NAMALWA (cell line): ENCODE measurements at regions not wholly inside any gene's neighbourhood (a gene's known extent, or its start where the extent isn't known, plus 50 kb on each side); places are given as distances from the start of the nearest gene placed in this dataset.

Experiments used
- DNase-seq: peaks from one replicate; pipeline ENCODE4 v3.0.0-alpha.2; 2015; ENCODE audit warnings: low spot score

DNA sequence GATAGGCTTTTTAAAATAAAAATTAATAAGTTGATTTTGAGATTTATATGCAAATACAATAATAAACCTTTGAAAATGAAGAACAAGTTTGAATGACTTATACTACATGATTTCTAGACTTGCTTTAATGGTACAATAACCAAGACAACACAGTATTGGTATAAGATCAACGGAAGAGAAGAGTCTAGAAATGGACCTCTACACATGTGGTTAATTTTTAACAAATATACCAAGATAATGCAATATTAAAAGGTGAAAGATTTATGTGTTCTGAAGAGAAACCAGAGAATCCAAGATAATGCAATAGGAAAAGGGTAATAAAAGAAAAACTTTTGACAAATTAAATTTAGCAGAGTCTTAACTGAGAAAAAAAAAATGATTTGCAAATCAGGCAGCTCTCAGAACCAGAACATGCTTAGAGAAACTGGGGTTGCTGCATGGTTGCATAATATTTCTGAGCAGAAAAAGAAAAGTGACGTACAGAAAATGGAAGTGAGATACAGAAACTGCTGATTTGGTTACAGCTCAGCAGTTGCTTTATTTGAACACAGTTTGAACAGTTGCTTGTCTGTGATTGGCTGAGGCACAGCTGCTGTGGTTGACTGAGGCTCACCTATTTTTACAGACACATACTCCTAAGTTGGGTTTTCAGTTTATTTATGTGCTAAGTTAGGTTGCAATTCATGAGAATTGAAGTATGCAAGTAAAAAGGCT lies 365.9 kb downstream of the CRPPA start:
- peak; percentile 19 for DNase-seq

DNA sequence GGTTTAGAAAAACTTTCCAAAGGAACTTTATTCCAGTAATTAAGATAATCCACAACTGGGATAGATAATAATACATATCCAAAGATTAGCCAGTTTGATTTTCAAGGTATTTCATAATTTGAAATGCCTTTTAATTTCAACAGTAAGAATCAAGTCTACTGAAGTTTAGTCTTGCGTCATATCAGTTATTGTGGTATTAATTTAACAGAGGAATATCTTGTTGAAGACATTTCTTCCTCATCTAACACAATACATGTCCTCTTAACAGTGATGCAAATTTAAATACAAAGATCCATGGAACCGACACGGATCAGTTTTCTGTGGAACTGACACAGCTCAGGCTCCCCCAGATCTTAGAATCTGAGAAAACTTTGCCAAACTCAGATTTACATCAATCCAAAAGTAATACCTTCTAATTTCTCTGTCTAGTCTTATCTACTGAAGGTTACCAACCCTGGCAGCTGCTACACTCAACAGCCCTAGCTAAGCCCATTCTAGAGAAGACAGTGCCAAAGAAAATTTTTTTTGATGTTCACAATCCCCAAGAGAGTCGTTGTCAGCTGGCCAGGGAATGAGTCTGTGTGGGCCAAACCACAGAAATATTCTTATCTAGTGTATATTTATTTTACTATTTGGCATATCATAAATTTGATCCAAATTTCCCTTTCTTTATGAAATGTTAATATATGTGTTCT lies 365.2 kb upstream of the MEOX2 start:
- no peak for DNase-seq

DNA sequence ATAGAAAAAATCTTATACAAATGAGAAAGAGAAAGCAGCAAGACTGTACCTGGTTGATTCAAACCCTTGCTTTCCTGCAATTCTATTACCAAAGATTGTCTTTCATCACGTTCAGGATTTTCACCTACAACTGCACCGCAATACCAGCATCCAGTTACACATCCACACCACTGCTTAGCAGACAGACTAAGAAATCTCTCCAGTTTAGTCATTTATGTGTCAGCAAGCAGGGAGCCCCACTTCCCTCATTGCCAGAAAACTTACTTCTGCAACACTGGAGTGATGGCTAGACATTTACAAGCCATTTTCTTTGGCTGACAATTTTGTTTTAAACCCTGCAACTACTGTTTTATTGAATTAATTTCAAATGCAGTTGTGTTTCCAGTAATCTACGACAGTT lies 359.6 kb upstream of the MEOX2 start:
- no peak for DNase-seq

- no peak for DNase-seq
Measured at GRCh38 chr7:16045296-16045695, 358.8 kb upstream of the MEOX2 start.

- no peak for DNase-seq
Measured at GRCh38 chr7:16044645-16045044, 358.2 kb upstream of the MEOX2 start.

- DNase-seq: no peak
Measured at GRCh38 chr7:16040346-16040745, 353.9 kb upstream of the MEOX2 start.

DNA sequence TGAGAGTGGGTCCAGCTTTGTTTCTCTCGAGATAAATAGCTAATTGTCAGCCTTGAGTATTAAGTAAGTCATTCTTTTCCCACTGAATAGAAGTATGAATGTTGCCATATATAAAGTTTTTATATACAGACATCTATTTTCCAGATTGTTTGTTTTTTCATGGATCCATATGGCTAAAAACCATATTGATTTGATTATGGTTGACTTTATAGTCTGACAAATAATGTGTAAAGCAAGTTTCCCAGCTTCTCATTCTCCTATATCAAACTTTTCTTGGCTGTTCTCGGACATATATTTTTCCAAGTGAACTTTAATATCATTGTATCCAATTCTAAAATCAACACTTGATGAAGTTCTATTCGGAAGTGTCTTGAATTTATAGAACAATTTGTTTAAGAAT lies 352.4 kb upstream of the MEOX2 start:
- no peak for DNase-seq

DNA sequence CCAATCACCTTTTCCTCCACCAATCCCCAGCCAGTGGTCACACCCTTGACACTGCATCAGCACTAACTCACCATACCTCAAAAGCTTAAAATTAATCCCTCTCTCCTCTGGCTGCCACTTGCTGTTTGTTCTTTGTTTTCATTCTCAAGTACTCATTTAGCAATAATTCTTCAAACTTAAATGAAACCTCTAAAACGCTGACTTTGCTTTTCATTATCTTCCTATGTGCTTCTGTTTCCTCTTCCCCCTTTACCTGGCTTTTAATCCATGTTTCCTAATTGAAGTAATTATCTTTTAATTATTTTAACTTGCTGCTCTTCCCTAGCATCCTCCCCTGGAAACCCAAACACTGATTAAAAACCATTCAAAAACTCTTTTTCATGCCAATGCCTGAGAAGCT lies 348.9 kb upstream of the MEOX2 start:
- DNase-seq: no peak

- DNase-seq: no peak
Measured at GRCh38 chr7:16034866-16035265, 348.4 kb upstream of the MEOX2 start.

GRCh38 chr7:16034353-16034752 lies 347.9 kb upstream of the MEOX2 start:
- no peak for DNase-seq

GRCh38 chr7:16033233-16033632 lies 346.8 kb upstream of the MEOX2 start:
- DNase-seq: no peak

DNA sequence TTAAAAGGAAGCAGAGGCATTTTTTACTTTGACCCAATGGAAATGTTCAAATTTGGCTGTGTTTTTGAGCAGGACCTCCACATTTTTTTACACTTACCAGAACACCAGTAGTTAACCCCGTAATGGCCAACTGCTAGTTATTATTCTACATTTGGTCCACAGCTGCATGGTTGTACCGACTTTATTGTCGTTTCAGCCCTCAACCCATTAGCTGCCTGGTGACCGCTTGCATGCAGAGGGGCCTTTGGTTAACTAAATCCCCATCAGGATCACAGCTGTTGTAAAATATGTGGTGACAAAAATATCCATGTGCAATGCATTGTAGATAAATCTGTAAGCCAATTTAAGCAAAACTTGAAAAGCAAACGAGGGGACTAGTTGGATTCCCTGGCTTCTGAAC lies 342.2 kb upstream of the MEOX2 start:
- no peak for DNase-seq

GRCh38 chr7:16028103-16028502 lies 341.6 kb upstream of the MEOX2 start:
- no peak for DNase-seq

DNA sequence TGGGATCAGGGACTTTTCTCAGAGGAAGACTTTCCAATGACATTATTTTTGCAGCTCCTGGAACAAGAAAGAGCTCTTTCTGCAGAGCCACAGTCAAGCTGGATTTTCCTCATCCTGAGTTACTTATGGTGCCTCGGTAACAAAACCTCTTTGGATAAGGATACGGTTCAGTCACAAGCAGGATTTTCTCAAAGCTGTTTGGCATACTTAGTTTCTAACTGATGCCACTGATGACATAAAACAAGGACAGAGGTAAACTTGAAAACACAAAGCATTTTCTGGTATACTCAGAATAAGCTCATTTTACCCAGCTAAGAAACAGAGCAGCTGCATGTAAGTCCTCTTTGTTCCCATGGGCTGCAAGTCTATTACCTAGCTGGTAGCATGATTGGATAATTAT lies 340.9 kb upstream of the MEOX2 start:
- DNase-seq: no peak

- no peak for DNase-seq
Measured at GRCh38 chr7:16026253-16027020, 340.0 kb upstream of the MEOX2 start.

DNA sequence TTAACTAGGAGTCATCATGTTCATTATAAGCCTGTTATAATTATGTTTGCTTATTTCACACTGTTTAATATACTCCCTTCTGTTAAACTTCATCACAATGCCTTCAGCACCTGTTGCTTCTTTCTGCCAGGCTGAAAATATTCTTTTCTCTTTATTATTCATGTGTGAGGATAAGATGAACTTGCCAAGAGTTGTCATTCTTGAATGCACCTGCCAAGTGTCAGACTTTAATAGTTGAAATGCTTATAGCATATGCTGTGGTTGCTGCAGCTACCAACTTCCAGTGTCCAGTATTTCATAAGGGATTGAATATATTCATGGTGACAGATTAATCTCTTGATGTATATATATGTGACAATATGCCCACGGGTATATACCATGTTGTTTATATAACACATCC lies 339.2 kb upstream of the MEOX2 start:
- no peak for DNase-seq

GRCh38 chr7:16023503-16023902 lies 337.0 kb upstream of the MEOX2 start:
- no peak for DNase-seq

GRCh38 chr7:16023046-16023445 lies 336.6 kb upstream of the MEOX2 start:
- no peak for DNase-seq

DNA sequence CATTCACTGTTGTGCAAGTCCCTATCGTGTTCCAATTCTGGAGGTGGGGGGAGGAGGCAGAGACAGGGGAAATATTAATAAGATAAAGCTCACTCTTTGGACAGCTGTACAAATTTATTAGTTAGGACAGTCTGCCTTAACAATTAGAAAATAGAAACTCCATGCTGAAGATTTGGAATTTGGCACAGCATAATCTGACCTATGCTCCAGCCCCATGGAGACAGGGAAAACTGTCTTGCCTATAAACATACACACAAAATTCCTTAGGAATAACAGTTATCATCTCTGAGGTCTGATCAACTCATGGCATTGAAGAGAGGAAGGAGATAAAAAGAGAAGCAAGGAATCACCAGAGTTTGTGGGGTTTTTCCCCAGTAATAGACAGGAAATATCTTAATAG lies 335.4 kb upstream of the MEOX2 start:
- DNase-seq: no peak

- no peak for DNase-seq
Measured at GRCh38 chr7:16015981-16016380, 329.5 kb upstream of the MEOX2 start.

DNA sequence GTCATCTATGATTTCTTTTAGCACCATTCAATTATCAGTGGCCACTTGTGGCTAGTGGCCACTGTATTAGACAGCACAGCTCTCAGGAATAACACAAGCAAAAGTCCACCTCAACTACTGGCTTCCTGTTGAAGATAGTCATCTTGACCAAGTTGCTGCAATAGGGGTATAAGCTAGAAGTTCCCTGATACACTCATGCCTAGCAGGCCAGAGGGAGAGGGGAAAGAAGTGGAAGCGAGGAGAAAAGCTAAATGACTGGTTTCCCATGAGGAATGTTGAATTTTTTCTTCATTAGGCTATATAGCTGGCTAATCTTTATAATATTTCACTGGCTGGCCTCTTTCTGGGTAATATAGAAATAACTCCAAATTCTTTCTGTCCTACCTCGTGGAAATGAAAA lies 327.5 kb upstream of the MEOX2 start:
- DNase-seq: no peak

- no peak for DNase-seq
Measured at GRCh38 chr7:16007911-16008310, 321.4 kb upstream of the MEOX2 start.

DNA sequence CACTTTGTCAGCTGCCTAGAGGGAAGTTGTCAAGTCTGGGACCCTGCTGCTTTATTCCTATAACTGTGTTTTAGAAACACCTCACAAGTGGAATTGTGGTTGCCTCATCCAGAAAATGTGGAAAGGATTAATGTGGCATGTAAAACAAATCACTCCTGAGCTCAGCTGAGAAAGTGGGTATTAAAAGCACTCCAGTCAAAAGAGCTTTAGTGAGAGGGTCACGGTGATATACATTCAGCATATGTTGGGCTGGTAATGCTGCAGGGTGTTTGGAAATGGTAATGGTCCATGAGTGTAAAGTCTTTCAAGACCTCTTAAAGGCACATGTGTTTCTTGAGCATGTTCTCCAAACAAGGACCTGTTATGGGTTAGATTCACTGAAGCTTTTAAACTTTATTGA lies 318.2 kb upstream of the MEOX2 start:
- DNase-seq: no peak
